ENCODE measurements at regions not wholly inside any gene's neighbourhood (a gene's known extent, or its start where the extent isn't known, plus 50 kb on each side); places are given as distances from the start of the nearest gene placed in this dataset.

GRCh38 chr2:23114299-23114698 is 270.7 kb upstream of the KLHL29 start:
- intact Hi-C loops (cut with micrococcal nuclease): no loop called here

DNA sequence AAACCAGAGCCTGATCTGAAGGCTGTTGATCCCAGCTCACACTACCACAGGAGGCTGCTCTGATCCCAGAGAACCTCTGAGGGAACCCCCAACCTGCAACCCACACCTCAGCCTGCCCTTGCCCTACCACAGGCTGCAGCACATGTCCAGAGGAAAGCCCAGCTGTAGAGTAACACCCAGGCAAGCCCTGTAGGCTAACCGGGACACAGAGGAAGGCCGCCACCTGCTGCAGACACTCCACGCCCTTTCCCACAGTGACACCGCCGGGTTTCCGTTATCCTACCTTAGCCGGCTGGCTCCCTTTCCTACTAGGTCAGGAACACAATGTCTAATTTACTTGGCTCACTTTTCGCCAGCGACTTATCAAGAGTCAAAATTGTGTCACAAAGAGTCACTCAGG is 266.7 kb upstream of the KLHL29 start:
- intact Hi-C loops (cut with micrococcal nuclease): no loop called here

DNA sequence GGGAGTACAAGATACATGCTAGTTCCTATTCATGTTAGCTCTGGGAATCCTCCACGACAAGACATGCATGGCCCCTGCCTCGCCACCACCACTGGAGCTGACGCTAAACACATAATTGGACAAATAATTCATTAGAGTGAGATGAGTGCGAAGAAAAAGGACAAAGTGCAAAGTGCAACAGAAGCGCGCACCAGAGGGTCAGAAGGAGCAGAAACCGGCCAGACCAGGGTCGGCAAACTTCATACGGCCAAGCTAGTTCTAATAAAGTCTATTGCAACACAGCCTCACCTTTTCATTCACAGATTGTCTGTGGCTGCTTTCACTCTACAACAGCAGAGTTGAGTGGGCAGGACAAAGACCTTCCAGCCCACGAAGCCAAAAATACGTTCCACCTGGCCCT is 266.1 kb upstream of the KLHL29 start:
- intact Hi-C loops (cut with micrococcal nuclease): no loop called here

DNA sequence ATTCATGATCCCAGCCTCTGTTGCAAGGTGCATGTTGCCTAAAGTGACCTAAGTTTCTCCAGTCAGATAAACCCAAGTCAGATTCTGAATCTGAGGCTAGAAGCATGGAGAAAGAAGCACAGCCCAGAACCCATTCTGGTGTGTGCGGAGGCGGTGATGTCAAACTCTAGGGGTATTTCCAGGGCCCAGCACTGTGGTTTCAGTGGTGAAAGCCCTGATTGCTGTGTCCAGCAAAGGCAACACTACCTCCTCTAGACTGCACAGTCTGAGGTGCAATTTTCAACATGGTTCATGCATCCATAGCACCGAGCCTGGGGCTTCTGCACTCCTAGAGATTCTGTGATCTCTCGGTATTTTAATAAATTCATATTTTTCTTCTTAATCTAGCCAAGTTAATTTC is 264.8 kb upstream of the KLHL29 start:
- intact Hi-C loops (cut with micrococcal nuclease): no loop called here

DNA sequence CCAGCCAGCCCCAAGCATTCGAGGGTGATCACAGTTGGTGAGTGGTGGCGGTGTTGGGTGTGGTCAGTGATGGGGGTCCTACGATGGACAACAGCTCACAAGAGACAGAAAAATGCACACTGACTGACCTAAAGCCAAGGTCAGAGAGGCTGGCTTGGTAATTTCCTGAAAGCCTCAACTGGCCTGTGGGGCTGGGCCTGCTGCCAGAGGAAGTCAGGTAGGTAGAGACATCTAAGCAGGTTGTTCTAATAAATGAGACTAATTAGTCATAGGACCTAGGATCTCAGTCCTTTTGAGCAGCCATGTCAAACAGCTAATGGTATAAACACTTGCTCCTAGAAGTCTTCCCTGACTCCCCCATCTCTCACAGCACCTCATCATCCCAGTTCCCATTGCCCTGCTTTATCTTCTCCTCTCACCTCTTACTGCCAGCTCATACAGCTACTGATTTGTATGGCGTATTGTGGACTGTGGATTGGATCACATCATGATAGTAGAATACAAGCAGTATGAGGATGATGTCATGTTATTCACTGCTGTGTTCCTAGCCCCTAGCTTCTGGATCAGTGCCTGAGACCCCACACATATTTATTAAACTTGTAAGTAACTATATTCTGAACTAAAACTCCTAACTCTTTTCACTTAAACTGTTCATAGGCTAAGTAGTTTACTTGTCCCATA is 262.9 kb upstream of the KLHL29 start:
- intact Hi-C loops (cut with micrococcal nuclease): no loop called here

- intact Hi-C loops (cut with micrococcal nuclease): no loop called here
Measured at GRCh38 chr2:23122681-23123215, 262.2 kb upstream of the KLHL29 start.

DNA sequence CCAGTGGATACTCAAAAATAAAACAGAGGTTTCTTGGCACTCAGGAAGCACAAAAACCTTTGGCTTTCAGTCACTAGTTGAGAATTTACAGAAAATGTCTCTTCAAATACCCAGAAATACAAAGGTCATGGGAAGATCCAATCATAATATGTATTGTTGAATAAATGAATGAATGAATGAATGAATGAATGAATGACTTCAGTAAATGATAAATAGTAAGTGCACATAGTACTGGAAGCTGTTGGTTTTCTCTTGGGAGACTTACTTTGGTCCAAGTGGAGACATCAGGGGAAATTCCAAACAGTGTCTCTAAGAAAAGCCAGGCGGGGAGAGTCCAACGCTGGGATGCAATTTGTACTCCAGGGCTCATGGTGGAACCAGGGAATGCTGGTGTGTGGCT is 261.3 kb upstream of the KLHL29 start:
- intact Hi-C loops (cut with micrococcal nuclease): no loop called here

DNA sequence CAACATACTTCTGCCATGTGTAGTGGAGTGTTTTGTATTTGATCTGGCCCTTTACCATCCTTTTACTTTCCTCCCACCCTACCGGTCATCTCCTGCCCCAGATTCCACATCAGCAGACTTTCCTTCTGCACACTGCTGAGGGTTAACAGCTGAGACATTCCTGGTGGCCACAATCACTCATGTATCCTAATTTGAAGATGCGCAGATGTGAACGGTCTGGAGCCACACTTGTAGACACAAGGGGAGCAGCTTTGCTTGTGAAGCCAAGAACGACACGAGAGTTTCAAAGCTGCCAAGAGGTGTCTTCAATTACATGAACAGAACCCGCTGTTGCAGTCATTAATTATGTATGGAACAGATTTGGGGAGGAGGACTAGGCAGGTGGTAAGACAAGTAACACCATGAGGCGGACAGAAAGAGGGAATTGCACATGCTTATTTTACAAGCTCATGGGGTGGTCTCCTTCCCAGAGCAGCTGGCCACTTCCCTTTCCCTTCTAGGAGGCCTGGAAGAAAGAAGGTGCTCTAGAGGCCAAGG is 260.7 kb upstream of the KLHL29 start:
- intact Hi-C loops (cut with micrococcal nuclease): no loop called here

GRCh38 chr2:23127465-23127864 is 257.5 kb upstream of the KLHL29 start:
- intact Hi-C loops (cut with micrococcal nuclease): no loop called here

DNA sequence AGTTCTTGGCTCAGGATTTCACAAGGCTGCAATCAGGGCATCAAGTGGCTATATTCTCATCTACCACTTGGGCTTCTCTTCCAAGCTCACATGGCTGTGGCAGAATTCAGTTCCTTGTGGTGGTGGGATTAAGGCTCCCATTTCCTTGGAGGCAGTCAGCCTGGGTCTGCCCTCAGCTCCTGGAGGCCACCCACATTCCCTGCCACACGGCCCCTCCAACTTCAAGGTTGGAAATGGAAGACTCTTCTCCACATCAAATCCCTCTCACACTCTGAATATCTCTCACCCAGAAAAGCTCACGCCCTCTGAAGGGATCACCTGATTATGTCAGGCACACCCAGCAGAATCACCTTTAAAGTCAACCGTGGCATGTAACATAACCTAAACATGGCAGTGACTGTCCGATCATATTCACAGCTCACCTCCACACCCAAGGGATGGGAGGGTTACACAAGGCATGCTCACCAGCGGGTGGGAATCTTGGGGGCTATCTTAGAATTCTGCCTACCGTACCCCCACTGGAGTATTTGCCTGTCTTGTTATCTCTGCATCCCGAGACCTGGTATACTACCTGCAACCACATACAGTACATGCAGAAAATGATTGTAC is 256.2 kb upstream of the KLHL29 start:
- intact Hi-C loops (cut with micrococcal nuclease): no loop called here

DNA sequence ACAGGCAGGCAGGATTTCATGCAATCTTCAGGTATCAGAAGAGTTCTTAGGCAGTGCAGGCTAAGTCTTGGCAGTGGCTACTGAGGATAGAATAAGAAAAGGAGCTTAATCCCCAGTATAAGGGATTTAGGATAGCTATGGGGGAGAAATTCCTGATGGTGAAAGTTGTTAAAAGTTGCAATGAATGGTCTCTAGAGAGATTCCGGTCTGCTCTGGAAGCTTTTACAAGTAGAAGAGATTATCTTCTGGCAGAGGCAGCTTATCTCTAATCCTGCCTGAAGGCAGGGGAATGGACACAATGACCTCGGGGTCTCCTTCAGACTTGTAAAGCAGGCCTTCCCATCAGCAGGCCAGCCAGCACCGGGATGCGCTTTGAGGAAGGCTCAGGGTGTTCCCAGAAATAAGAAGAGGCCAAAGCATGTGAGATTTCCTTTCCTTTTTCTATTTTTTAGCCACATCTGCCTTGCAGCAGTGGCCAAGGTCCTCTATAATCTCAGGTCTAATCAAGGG is 253.9 kb upstream of the KLHL29 start:
- intact Hi-C loops (cut with micrococcal nuclease): no loop called here

DNA sequence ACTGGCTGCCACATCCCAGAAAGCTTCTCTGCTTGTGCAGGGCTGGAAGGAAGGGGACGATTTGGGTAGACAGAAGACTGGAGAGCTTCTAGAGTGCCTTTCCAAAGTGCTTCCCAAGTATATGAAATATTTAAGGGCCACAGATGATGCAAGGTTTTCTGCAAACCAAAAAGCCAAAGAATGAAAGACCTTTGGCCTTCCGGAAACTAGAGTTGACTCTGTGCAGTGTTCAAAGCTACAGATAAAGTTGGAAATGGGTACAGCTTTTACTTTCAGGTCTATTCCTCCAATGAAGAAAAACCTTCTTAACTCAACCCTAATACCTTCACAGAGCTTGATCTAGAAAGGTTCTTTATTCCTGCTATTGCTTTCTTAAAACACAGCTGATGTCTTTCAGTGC is 253.0 kb upstream of the KLHL29 start:
- intact Hi-C loops (cut with micrococcal nuclease): no loop called here

DNA sequence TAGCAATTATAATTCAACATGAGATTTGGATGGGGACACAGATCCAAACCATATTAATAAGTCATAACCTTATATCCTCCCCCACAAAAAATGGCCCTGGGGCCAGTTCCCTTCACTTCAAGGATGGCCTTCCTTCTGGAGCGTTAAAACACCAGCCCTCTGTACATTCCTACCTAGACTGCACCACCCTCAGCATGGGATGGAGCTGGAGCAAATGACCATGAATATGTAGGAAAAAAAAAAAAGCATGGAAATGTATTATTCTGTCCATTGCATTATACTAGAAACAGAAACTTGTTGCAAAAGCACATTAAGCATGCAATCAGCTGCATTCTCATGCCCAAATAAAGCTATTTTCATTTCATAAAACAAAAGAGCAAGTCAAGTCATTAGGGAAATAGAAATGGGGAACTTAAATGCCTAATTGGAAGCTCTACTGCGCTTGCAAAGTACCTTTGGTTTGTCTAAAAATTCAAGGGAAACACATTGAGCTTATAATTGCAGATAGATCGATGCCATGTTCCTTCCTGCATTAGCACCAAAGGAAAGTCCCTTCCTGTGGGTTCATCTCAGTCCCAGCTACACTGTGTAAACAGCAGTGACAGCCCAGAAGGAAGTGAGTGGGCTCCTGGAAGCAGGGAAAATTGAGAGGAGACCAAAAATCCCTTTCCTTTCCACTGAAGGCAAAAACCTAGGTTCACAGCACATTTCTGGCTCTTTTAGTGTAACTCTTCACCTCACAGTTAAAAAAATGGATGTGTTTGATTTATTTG is 252.0 kb upstream of the KLHL29 start:
- intact Hi-C loops (cut with micrococcal nuclease): no loop called here

- intact Hi-C loops (cut with micrococcal nuclease): no loop called here
Measured at GRCh38 chr2:23134726-23135125, 250.3 kb upstream of the KLHL29 start.

GRCh38 chr2:23135481-23136100 is 249.4 kb upstream of the KLHL29 start:
- intact Hi-C loops (cut with micrococcal nuclease): no loop called here

DNA sequence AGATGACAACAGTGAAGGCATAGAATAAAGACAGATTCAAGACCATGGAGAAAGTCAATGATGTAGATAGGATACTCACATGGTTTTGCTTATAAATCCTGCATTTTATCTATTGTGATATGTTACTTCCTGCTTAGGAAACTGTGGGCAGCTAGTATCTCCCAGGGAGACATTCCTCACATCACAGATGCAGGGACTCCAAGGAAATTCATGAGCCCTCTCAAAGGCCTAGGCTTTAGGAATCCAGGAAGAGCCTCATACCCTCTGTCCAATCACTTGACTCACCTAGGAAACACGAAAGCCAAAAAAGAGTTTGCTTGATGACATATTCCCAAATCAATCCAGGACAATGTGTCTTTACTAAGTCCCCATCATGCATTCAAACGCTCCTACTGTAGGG is 247.8 kb upstream of the KLHL29 start:
- intact Hi-C loops (cut with micrococcal nuclease): no loop called here

DNA sequence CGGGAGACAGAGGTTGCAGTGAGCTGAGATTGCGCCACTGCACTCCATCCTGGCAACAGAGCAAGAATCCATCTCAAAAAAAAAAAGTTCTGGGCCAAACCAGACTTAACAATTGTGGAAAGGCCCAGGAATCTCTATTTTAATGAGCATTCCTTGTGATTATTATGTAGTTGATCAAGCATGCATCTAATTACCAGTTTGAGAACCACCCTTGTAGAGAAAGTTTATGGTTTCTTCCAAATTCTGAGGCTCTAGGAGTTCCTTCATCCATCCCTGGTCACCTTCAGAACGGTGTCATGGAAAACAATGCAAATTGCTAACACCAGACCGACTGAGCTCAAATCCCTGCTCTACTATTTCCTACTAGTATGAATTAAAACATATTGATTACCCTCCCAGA is 246.3 kb upstream of the KLHL29 start:
- intact Hi-C loops (cut with micrococcal nuclease): no loop called here

- intact Hi-C loops (cut with micrococcal nuclease): no loop called here
Measured at GRCh38 chr2:23145460-23145859, 239.5 kb upstream of the KLHL29 start.

- intact Hi-C loops (cut with micrococcal nuclease): no loop called here
Measured at GRCh38 chr2:23146011-23146410, 239.0 kb upstream of the KLHL29 start.

DNA sequence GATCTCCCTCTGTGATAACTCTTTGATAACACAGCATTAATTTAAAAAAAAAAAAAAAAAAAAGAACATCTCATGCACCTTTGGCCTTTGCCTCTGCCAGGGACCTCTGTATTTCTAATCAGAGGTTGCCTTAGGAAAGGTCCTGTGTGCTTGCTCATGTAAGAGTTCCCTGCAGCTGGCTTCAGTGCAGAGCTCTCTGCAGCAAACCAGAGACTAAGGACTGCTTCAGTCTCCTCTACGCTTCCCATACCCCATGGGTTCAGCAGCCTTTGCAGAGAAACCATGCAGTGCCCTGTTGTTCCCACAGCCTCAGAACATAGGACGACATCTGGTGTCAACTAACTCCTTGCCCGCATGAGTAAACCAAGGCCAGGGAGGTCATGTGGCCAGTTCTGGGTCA is 236.6 kb upstream of the KLHL29 start:
- intact Hi-C loops (cut with micrococcal nuclease): no loop called here

GRCh38 chr2:23149777-23150176 is 235.2 kb upstream of the KLHL29 start:
- intact Hi-C loops (cut with micrococcal nuclease): no loop called here

GRCh38 chr2:23153484-23153883 is 231.5 kb upstream of the KLHL29 start:
- intact Hi-C loops (cut with micrococcal nuclease): no loop called here
